GM12878 (cell line): ENCODE measurements at regions not wholly inside any gene's neighbourhood (a gene's known extent, or its start where the extent isn't known, plus 50 kb on each side); places are given as distances from the start of the nearest gene placed in this dataset.

Experiments
- ATAC-seq: fragments of 200-7000 bp; cut with Tn5 transposase; 3 replicates; pipeline ENCODE4 v1.9.1; 2020; ENCODE audit warnings: mild to moderate bottlenecking, moderate library complexity
- BruUV-seq: library from RNA; stranded (reverse); fragments of 400-500 nt; replicated peaks from 2 replicates; lab custom pipeline; 2021; lab: Mats Ljungman, UMichigan
- CTCF ChIA-PET: fragments of 300-600 bp; sonication (Branson Sonifier 250); formaldehyde crosslinking; extraction: SDS; loops from one replicate; lab custom pipeline; 2021; ENCODE audit warnings: inconsistent platforms; lab: Yijun Ruan, JAX
- POLR2A ChIA-PET: fragments of 350-600 bp; formaldehyde crosslinking; extraction: SDS; loops from one replicate; lab custom pipeline; 2021; ENCODE audit warnings: inconsistent platforms; lab: Charles Lee
- RAD21 ChIA-PET: fragments of 300-600 bp; sonication (Branson Sonifier 250); formaldehyde crosslinking; loops from one replicate; lab custom pipeline; 2023; ENCODE audit warnings: antibody characterized with exemption; ENCODE audit not compliant: unreplicated experiment; lab: Charles Lee
- SMC1A ChIA-PET: fragments of 300-600 bp; sonication (Branson Sonifier 250); formaldehyde crosslinking; loops from one replicate; lab custom pipeline; 2023; ENCODE audit not compliant: unreplicated experiment, uncharacterized antibody; lab: Charles Lee
- DNase-seq: peaks from one replicate; pipeline ENCODE4 v3.0.0-alpha.2; 2011; ENCODE audit warnings: low read depth, low spot score
- FAIRE-seq: peaks from 3 replicates; lab custom pipeline; 2011; peaks lifted over from hg19 to GRCh38; lab: Jason Lieb, UNC
- H2AFZ ChIP-seq: 2 replicates; pipeline ENCODE4 v1.6.0; 2011; ENCODE audit warnings: low read depth, low read length, control low read depth; ENCODE audit not compliant: control insufficient read depth
- H3K27ac ChIP-seq: 2 replicates; pipeline ENCODE4 v1.5.1; 2011; ENCODE audit warnings: control low read depth; ENCODE audit not compliant: control insufficient read depth, insufficient read depth
- H3K27me3 ChIP-seq, 2 experiments: replicated peaks in 1 of 2; 2 replicates each; pipeline versions ENCODE4 v1.6.0 to v1.6.1; 2011; ENCODE audit warnings: low read length in 1 of 2; ENCODE audit not compliant: control insufficient read depth in 2 of 2, insufficient read depth in 2 of 2
- H3K36me3 ChIP-seq, 2 experiments: 2 replicates each; pipeline ENCODE4 v1.5.1; 2011; ENCODE audit warnings: low read length in 1 of 2; ENCODE audit not compliant: control insufficient read depth in 2 of 2, insufficient read depth in 2 of 2
- H3K4me1 ChIP-seq: 2 replicates; pipeline ENCODE4 v1.6.1; 2011; ENCODE audit warnings: mild to moderate bottlenecking, low read length, moderate library complexity, mixed read lengths; ENCODE audit not compliant: control insufficient read depth, insufficient read depth
- H3K4me2 ChIP-seq: 2 replicates; pipeline ENCODE4 v1.6.0; 2011; ENCODE audit warnings: control low read depth; ENCODE audit not compliant: control insufficient read depth, insufficient read depth
- H3K4me3 ChIP-seq: fragments of 200-600 bp; sonication (generic); 2 replicates; pipeline ENCODE4 v1.5.1; 2016
- H3K79me2 ChIP-seq: 2 replicates; pipeline ENCODE4 v1.6.0; 2011; ENCODE audit warnings: low read length; ENCODE audit not compliant: control insufficient read depth, insufficient read depth
- H3K9ac ChIP-seq: 2 replicates; pipeline ENCODE4 v1.8.0; 2011; ENCODE audit warnings: low read length, control low read depth, mixed read lengths; ENCODE audit not compliant: control insufficient read depth, insufficient read depth
- H3K9me3 ChIP-seq: replicated peaks from 3 replicates; pipeline ENCODE4 v1.5.1; 2011; ENCODE audit warnings: mild to moderate bottlenecking, low read length; ENCODE audit not compliant: control insufficient read depth, insufficient read depth
- H4K20me1 ChIP-seq: 2 replicates; pipeline ENCODE4 v1.6.0; 2011; ENCODE audit not compliant: control insufficient read depth, insufficient read depth
- HCFC1 ChIP-seq: fragments of 150-350 bp; IDR thresholded peaks from 2 replicates; pipeline ENCODE4 v1.6.1; 2014; ENCODE audit warnings: low read length
- HDAC6 ChIP-seq: fragments of 200-600 bp; sonication (generic); IDR thresholded peaks from one replicate; pipeline ENCODE4 v1.8.0; 2017; ENCODE audit warnings: antibody characterized with exemption; ENCODE audit not compliant: unreplicated experiment
- HDGF ChIP-seq: fragments of 450-650 bp; IDR thresholded peaks from 2 replicates; pipeline ENCODE4 v1.6.1; 2016; ENCODE audit warnings: antibody characterized with exemption
- RAD21 ChIP-seq: IDR thresholded peaks from 2 replicates; pipeline ENCODE4 v1.6.1; 2011; ENCODE audit warnings: mild to moderate bottlenecking, low read depth, low read length, moderate library complexity; ENCODE audit not compliant: insufficient read depth
- SMC3 ChIP-seq: IDR thresholded peaks from 2 replicates; pipeline ENCODE4 v1.6.1; 2011; ENCODE audit warnings: low read length, improper control_type of control experiment, borderline replicate concordance
- WGBS: methylation state at CpG from one replicate; pipeline ENCODE4 v1.1.6; 2016; ENCODE audit warnings: low lambda C conversion rate; ENCODE audit not compliant: insufficient replicate concordance, insufficient coverage; ENCODE audit errors: missing lambda C conversion rate; 5-methylcytosine and 5-hydroxymethylcytosine counted together
- in situ Hi-C: fragments of 300-500 bp; cut with MboI; formaldehyde crosslinking; loops from 9 replicates; pipeline ENCODE4 v1.14.3; 2018; ENCODE audit warnings: mixed read lengths
- intact Hi-C: fragments of 100-400 bp; cut with micrococcal nuclease; formaldehyde crosslinking; loops from one replicate; pipeline ENCODE4 v1.14.2; 2022; ENCODE audit not compliant: unreplicated experiment
- TF ChIP-seq, protein P1 (sequence below), 3 experiments: IDR thresholded peaks in 2 of 3; conservative IDR thresholded peaks in 1 of 3; 2 replicates each; pipeline ENCODE4 v1.5.1; 2011; ENCODE audit warnings: low read depth in 3 of 3, low read length in 3 of 3, mild to moderate bottlenecking in 3 of 3, control low read depth in 2 of 3, moderate library complexity in 2 of 3, inconsistent platforms in 1 of 3, mixed read lengths in 1 of 3; ENCODE audit not compliant: control insufficient read depth in 2 of 3, insufficient read depth in 1 of 3; ENCODE audit errors: extremely low read depth in 1 of 3
- TF ChIP-seq, protein P2 (sequence below): fragments of 450-650 bp; IDR thresholded peaks from 2 replicates; pipeline ENCODE4 v1.6.1; 2017; ENCODE audit warnings: antibody characterized with exemption, mild to moderate bottlenecking, moderate library complexity

DNA sequence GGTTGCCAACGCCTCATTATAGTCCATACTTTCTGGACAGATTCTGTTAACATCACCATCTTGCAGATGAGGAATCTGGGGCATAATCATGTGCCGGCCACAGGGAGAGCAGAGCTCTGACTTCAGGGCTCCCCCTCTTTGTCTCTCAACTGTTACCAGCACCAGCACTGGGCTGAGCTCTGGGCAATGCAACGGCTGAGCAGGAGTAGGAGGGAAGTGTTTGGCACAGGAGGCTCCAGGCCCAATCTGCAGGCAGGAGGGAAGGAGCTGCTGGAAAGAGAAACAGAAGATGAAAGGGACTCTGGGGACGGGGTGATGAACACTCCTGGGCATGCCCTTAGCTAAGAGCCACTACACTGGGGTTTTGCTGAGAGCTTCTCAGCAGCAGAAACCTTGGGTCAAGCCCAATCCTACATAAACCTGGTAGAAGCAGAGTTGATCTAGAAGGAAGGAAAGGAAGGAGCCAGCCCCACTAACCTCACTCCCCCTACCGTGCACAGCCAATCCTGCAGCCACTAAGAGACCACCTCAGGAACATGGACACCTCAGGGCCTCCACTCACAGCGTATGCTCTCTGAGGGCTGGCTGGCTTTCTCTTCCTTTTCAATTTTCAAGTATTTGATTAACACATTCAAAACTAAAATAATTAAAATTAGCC lies 73.1 kb upstream of the SPATA12 start:
- DNase-seq, result no peak
- Histone ChIP-seq H3K4me2 (no peak overlapping the region), H3K9me3 (no peaks in the 10 kb centered on the region), H3K27me3 (peaks cover 0 to 6% of the 10 kb centered on the region in 2 experiments; a peak in 2 of 4 replicates)
- BruUV-seq, result no TSS peak
- intact Hi-C loops, result loop anchor here (1.0 kb wide), 1 partner anchor 185 kb away; no protein-coding TSS in a partner anchor
- TF ChIP-seq HDGF (no peak), RAD21 (peak; percentile 39; the same call in 1 of the 2 replicates), SMC3 (peak; percentile 25; the same call in 1 of the 2 replicates), HDAC6 (no peak), HCFC1 (no peak)
- TF ChIP-seq, protein P1, sequence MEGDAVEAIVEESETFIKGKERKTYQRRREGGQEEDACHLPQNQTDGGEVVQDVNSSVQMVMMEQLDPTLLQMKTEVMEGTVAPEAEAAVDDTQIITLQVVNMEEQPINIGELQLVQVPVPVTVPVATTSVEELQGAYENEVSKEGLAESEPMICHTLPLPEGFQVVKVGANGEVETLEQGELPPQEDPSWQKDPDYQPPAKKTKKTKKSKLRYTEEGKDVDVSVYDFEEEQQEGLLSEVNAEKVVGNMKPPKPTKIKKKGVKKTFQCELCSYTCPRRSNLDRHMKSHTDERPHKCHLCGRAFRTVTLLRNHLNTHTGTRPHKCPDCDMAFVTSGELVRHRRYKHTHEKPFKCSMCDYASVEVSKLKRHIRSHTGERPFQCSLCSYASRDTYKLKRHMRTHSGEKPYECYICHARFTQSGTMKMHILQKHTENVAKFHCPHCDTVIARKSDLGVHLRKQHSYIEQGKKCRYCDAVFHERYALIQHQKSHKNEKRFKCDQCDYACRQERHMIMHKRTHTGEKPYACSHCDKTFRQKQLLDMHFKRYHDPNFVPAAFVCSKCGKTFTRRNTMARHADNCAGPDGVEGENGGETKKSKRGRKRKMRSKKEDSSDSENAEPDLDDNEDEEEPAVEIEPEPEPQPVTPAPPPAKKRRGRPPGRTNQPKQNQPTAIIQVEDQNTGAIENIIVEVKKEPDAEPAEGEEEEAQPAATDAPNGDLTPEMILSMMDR (IDR thresholded peaks at IDR 0.05 in 2 of 3, conservative IDR thresholded peaks at IDR 0.05 in 1 of 3; ENCODE audit: control insufficient read depth in 2 of 3, extremely low read depth in 1 of 3, insufficient read depth in 1 of 3, low read depth in 3 of 3, low read length in 3 of 3), result peak; percentile 23 to 31 (median 26); a peak in 4 of 6 replicates
- TF ChIP-seq, protein P2, sequence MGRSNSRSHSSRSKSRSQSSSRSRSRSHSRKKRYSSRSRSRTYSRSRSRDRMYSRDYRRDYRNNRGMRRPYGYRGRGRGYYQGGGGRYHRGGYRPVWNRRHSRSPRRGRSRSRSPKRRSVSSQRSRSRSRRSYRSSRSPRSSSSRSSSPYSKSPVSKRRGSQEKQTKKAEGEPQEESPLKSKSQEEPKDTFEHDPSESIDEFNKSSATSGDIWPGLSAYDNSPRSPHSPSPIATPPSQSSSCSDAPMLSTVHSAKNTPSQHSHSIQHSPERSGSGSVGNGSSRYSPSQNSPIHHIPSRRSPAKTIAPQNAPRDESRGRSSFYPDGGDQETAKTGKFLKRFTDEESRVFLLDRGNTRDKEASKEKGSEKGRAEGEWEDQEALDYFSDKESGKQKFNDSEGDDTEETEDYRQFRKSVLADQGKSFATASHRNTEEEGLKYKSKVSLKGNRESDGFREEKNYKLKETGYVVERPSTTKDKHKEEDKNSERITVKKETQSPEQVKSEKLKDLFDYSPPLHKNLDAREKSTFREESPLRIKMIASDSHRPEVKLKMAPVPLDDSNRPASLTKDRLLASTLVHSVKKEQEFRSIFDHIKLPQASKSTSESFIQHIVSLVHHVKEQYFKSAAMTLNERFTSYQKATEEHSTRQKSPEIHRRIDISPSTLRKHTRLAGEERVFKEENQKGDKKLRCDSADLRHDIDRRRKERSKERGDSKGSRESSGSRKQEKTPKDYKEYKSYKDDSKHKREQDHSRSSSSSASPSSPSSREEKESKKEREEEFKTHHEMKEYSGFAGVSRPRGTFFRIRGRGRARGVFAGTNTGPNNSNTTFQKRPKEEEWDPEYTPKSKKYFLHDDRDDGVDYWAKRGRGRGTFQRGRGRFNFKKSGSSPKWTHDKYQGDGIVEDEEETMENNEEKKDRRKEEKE, result no peak
- TF ChIP-seq, all 136 proteins: peak for 3
- ChIA-PET CTCF (interaction anchor here (0.5 to 7.8 kb wide), 20 partner anchors 9 to 929 kb away, joined by 3 to 231 read pairs (median 10); partner anchors contain the start of gene ARHGEF3), POLR2A (interaction anchor here (0.6 to 1.7 kb wide), 5 partner anchors 134 to 283 kb away, joined by 3 to 5 read pairs (median 4); partner anchors contain the start of gene ARHGEF3), RAD21 (interaction anchor here (0.7 to 8.8 kb wide), 17 partner anchors 9 to 493 kb away, joined by 3 to 206 read pairs (median 8); partner anchors contain the start of gene ARHGEF3), SMC1A (interaction anchor here (0.6 to 8.8 kb wide), 32 partner anchors 10 to 646 kb away, joined by 3 to 182 read pairs (median 4); partner anchors contain the start of gene ARHGEF3)
- no peak overlapping the region for H2AFZ ChIP-seq
- no peak for FAIRE-seq
- peak; percentile 71 for ATAC-seq
- H3K79me2 ChIP-seq, result no peaks in the 10 kb centered on the region
- no peak overlapping the region for H3K9ac ChIP-seq
- in situ Hi-C loops, result no loop called here
- 36% methylated on average over 6 of the region's 6 CpGs for WGBS
- H3K4me1 ChIP-seq, result no peaks in the 10 kb centered on the region
- H4K20me1 ChIP-seq, result no peaks in the 10 kb centered on the region
- H3K4me3 ChIP-seq, result no peak overlapping the region
- H3K27ac ChIP-seq, result no peak overlapping the region
- H3K36me3 ChIP-seq, result no peaks in the 10 kb centered on the region
